ENCODE measurements at regions not wholly inside any gene's neighbourhood (a gene's known extent, or its start where the extent isn't known, plus 50 kb on each side); places are given as distances from the start of the nearest gene placed in this dataset.

- Mint-ChIP-seq H3K9me3 (no peaks in the 10 kb centered on the region), H3K27me3 (no peaks in the 10 kb centered on the region), H3K36me3 (no peaks in the 10 kb centered on the region), H3K4me1 (ENCODE audit: unreplicated experiment) (no peaks in the 10 kb centered on the region), H3K27ac (no peak overlapping the region), H3K4me3 (no peak overlapping the region)
- no peak for DNase-seq (ENCODE audit: extremely low spot score, unreplicated experiment)
- TF ChIP-seq CTCF (conservative IDR thresholded peaks at IDR 0.05) = no peak
These were observed 361.6 kb upstream of the TFPI start for GRCh38 chr2:187915810-187916209.

GRCh38 chr2:187916799-187917198, 362.6 kb upstream of the TFPI start:
- DNase-seq (ENCODE audit: extremely low spot score, unreplicated experiment) = no peak
- no peaks in the 10 kb centered on the region for H3K9me3 Mint-ChIP-seq
- no peaks in the 10 kb centered on the region for H3K4me1 Mint-ChIP-seq (ENCODE audit: unreplicated experiment)
- H3K36me3 Mint-ChIP-seq = no peaks in the 10 kb centered on the region
- no peaks in the 10 kb centered on the region for H3K27me3 Mint-ChIP-seq
- no peak overlapping the region for H3K27ac Mint-ChIP-seq
- TF ChIP-seq CTCF (conservative IDR thresholded peaks at IDR 0.05) = no peak
- H3K4me3 Mint-ChIP-seq = no peak overlapping the region

GRCh38 chr2:187917535-187917934, 363.3 kb upstream of the TFPI start:
- no peak for TF ChIP-seq CTCF (conservative IDR thresholded peaks at IDR 0.05)
- H3K4me3 Mint-ChIP-seq = no peak overlapping the region
- no peaks in the 10 kb centered on the region for H3K36me3 Mint-ChIP-seq
- H3K27ac Mint-ChIP-seq = no peak overlapping the region
- H3K27me3 Mint-ChIP-seq = no peaks in the 10 kb centered on the region
- H3K9me3 Mint-ChIP-seq = no peaks in the 10 kb centered on the region
- no peak for DNase-seq (ENCODE audit: extremely low spot score, unreplicated experiment)
- H3K4me1 Mint-ChIP-seq (ENCODE audit: unreplicated experiment) = no peaks in the 10 kb centered on the region

- H3K4me1 Mint-ChIP-seq (ENCODE audit: unreplicated experiment) = no peaks in the 10 kb centered on the region
- no peak overlapping the region for H3K27ac Mint-ChIP-seq
- no peak overlapping the region for H3K4me3 Mint-ChIP-seq
- DNase-seq (ENCODE audit: extremely low spot score, unreplicated experiment) = no peak
- H3K9me3 Mint-ChIP-seq = no peaks in the 10 kb centered on the region
- no peaks in the 10 kb centered on the region for H3K27me3 Mint-ChIP-seq
- H3K36me3 Mint-ChIP-seq = no peaks in the 10 kb centered on the region
- TF ChIP-seq CTCF (conservative IDR thresholded peaks at IDR 0.05) = no peak
These were observed 365.0 kb upstream of the TFPI start for GRCh38 chr2:187918996-187919821.

- no peak for TF ChIP-seq CTCF (conservative IDR thresholded peaks at IDR 0.05)
- Mint-ChIP-seq H3K27me3 (no peaks in the 10 kb centered on the region), H3K27ac (no peak overlapping the region), H3K4me3 (no peak overlapping the region), H3K9me3 (no peaks in the 10 kb centered on the region), H3K36me3 (no peaks in the 10 kb centered on the region), H3K4me1 (ENCODE audit: unreplicated experiment) (no peaks in the 10 kb centered on the region)
- DNase-seq (ENCODE audit: extremely low spot score, unreplicated experiment) = no peak
These were observed 366.3 kb upstream of the TFPI start for GRCh38 chr2:187920511-187920910.

Measured in type B pancreatic cell (in vitro differentiated cells).